HG02588 (cell line): ENCODE measurements at regions not wholly inside any gene's neighbourhood (a gene's known extent, or its start where the extent isn't known, plus 50 kb on each side); places are given as distances from the start of the nearest gene placed in this dataset.

Experiments
- ATAC-seq: cut with Tn5 transposase; IDR thresholded peaks from one replicate; pipeline ENCODE4 v1.9.1; 2021; ENCODE audit warnings: mild to moderate bottlenecking, moderate library complexity; ENCODE audit not compliant: unreplicated experiment

DNA sequence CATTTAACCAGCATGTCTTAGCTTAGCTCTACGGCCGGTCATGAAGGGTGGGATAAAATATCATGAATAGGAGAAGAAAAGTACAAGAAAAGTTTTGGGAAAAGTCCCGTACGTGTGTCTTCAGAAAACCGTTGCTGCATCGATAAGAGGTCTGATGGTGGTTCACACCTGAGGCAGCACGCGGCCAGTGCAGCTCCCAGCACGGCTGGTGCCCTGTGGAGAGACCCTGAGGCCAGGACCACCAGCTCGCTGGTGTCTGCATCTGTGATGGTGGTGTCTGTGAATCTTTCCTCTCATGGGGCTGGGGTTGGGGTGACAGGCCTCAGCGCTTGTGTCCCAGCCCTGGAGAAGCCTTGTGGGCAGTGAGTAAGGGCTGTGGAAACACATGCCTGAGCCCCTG lies 148.9 kb upstream of the IRX4 start:
- no peak for ATAC-seq

DNA sequence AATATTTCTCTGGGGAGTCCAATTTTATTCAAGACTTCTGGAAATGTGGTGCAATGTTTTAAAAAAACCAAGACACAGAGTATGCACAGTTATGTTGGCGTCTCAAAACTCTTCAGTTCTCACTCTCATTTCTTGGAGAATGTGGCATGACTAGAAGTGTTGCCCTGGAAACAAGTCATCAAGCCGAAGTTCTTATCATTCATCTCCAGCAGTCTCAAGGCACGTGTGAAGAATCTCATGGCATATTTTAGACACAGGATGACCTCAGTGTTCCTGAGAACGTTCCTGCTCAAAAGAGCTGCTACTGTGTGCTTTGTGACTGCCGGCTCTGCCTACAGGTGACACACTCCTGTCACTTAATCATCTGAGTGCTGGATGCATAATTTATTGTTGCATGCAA lies 147.4 kb upstream of the IRX4 start:
- ATAC-seq: no peak

- ATAC-seq: no peak
Observed at GRCh38 chr5:2029206-2029605, 146.5 kb upstream of the IRX4 start.

DNA sequence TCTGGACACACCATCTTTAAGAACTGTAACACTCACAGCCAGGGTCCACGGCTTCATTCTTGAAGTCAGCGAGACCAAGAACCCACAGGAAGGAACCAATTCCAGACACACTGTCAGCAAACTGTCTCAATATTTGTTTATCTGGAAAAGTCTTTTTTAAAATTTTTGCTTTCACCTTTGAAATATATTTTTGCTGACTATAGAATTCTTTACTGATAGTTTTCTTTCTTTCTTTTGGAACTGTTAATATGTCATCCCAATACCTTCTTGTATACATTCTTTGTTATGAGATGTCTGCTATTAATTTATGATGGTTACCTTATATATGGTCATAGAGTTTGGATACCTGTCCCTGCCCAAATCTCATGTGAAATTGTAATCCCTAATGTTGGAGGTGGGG lies 145.1 kb upstream of the IRX4 start:
- no peak for ATAC-seq

DNA sequence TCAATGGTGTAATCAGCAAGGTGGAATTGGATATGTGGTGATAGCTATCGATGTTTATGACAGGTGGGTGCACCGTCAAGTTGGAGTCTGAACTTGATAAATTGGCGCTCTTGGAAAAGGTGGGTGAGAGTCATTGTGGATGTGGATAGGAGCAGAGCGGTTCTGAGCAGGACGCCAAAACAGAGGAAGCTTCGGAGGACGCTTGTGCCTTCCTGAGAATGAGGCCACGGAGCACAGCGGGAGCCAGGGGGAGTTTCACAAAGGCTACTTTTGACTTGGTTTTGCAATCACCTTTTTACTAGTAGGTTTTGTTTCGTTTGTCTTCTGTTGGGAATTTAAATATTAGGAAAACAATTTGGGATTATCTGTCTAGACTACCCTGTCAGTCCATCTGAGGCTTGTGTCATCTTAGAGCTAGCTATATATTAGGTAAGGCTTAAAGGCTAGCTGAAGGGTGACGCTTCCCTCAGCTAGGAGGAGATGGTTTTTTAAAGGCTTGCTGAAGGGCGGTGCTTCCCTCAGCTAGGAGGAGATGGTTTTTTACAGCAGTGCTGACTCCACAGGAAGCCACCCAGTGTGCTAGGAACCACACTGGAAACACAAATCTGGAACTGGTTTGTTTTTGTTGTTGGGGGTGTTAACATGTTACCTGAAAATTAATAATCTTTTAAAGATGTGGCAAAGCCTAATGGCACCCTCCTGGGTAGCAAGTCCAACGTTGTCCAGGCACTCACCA lies 142.4 kb upstream of the IRX4 start:
- ATAC-seq: no peak

- ATAC-seq: no peak
Observed at GRCh38 chr5:2023196-2023595, 140.5 kb upstream of the IRX4 start.

- ATAC-seq: no peak
Observed at GRCh38 chr5:2022436-2022835, 139.7 kb upstream of the IRX4 start.

DNA sequence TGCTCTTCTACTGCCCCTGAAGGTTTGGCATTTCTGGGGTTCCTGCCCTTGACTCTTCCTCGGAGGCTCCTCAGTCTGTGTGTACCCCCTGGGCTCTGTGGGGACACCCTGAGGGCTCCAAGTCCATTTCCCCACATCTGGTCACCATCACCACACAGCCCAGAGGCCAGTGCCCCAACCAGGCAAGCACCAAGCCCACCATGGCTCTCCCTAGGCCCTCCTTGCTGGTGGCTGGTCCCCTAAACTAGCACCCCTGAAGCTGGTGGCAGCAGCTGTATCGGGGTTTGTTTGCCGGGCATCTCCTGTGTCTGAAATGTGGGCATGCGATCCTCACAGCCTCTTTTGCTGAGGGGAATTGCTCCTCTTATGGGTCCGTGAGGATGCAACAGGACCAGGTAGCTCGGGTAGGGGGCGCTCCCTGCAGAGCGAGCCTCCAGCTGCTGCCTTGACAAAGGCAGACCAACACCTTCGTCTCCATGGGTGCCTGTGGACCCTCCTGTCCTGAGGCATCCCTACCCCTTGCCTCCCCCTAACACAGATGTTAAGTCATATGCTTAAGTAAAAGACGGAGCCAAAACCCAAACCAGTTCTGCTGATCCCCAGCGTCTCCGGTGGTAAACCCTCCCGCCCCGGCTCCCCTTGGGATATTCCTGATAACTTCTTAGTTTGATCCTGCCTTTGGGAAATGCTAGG lies 138.9 kb upstream of the IRX4 start:
- no peak for ATAC-seq

- no peak for ATAC-seq
Observed at GRCh38 chr5:2020730-2021129, 138.0 kb upstream of the IRX4 start.

DNA sequence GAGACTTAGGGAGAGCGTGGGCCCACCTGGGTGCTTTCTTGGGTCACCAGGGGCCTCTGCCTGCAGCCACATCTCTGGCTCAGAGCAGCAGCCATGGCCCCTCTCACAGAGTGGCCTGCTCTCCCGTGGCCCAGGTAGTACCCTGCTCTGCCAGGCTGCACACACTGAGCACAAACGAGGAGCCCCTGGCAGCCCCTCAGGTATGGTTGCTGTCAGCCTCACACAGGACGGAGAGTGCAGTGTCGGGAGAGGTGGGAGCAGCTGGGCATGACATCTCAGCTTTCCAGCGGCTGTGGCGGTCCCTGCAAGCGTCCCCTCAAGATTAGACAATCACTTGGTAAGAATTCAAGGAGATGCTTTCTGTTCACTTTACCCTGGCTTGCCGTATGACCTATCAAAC lies 137.0 kb upstream of the IRX4 start:
- no peak for ATAC-seq

DNA sequence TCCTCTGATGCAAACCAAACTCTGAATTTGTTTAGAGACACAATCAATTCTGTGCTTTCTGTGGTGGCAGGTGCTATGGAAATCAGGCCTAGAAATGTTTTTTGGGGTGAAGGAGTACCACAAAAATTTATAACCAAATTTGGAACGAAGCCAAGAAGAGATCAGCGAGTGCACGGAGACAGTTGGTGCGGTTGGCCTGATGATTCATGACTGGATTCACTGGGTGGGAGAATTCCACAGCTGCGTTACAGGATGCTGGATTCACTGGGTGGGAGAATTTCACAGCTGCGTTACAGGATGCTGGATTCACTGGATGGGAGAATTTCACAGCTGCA lies 135.6 kb upstream of the IRX4 start:
- no peak for ATAC-seq

DNA sequence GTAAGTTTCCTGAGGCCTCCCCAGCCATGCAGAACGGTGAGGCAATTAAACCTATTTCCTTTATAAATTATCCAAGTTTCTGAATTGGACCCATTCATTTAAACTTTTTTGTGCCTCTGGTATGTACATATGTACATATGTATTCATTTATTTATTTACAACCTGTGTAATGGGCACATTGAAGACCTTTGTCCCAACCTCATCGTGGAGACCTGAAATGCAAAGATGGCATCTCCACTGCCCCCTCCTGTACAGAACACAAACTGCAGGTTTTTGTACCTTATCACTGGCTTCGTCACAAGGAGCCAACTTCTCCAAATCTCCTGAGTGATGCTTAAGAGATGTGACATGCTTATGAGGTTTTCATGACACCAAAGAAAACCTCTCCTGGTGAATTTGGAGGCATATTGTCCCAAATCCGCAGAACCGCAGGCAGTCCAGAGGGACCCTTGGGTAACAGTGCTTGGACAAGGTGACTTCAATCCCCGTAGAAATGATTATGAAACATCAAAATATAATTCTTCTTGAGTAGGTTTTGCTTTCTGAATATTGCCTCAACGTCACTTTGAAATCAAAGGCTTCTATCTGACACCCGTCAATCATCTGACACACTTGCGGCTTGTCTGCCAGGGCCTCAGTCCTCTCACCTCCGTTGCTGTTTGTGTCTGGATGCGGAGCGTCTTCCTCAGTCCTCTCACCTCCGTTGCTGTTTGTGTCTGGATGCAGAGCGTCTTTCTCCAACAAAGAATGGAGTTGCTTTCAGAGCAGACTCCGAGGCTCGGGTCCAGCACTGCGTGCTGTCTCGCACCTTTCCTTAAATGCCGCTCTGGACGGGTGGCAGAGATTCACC lies 135.0 kb upstream of the IRX4 start:
- ATAC-seq: no peak

DNA sequence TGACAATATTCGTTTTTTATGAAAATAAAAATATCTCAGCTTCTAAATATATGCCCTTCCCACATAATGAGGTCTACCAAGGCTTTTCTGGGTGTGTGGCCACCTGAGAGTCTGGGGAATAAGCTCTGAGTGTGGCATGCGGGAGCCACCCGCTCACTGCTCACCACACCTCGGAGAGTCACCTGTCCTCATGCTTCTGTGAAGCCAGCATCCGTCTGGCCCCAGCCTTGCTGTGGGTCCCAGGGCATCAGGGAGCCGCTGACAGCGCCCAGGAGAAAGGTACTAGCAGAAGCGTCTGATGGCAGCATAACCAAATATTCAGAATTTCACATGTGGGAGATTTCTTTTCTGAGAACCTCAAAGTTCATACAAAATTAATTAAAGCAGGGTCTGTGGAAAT lies 133.2 kb upstream of the IRX4 start:
- no peak for ATAC-seq

DNA sequence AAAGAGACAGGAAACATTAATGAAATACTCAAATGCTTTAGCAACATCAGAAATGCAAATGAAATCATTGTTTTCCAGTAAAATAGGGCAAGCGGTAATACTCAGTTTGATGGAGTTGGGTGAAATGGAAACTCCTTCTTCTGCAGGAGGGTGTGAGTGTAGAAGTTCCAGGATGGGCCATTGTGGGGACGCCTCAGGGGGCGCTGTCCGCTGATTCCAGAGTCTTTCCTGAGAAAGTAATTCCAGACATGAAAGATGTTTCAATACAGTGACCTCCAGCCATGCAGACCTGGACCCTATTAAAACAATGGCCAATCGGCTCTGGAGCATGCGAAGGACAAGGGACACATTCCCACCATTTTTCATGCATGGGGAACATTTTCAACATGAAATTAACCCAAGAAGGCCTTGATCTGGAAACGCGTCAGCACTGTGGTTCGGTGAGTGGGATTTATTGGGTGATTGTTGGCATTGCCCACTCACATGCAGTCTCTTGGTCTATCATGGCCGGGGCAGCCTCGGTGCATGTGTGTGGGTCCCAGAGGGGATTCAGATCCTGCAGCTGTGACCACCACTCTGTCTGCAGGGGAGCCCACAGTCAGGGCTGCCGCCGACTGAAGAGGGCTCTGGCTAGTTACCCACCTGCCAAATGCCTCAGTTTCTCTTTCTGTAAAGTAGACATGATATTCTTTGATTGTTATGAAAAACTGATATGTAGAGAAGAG lies 132.6 kb upstream of the IRX4 start:
- no peak for ATAC-seq

DNA sequence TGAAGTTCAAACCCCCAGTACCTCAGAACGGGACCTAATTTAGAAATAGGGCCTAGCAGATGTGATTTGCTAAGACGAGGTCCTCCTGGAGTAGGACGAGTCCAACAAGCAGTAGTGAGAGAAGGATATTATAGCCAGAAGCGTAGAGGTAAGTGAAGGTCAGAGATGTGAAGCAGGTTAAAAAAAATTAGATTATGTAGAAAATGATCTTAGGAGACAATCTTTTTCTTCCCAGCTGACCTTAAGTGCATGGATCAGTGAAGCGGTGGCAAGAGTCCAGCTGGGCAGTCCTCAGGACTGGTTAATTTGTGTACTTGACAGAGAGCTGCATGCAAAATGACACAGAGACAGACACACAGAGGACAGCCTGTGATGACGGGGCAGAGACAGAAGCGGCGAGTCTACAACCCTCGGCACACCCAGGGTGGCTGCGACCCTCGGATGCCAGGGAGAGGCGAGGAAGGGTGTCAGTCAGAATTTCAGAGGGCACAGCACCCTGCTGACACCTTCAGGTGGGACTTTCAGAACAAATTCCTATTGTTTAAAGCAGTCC lies 131.4 kb upstream of the IRX4 start:
- no peak for ATAC-seq

DNA sequence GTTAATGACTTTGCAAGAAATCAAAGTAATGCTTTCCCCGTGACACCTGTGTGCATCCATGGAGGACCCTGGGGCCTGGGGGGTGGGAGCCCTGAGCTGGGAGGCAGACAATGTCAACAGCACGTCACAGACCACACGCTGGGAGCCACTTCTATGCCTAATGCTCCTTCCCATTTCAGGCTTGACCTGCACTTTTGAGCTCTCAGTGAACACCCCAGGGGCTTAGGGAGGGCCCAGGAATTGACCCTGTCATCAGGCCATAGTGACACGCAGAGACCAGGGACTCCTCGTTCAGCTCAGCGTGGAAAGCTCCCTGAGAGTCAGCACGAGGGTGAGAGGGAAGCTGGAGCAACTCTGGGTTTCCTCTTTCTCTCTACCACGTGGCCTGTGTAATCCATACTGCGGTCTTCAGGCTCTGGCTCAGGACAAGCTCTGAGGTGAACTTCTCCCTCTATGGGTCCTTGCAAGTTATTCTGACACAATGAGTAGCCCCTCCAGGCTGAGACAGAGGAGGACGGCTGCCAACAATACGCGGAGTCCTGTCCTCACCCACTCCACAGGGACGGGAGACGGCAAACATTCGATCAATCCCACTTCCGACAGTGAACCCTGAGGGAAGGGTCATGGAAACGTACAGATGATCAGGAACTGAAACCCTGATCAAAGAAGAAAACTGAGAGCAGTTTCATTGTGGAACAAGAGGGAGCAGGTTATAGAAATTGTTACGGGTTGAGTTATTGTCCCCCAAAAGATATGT lies 130.8 kb upstream of the IRX4 start:
- ATAC-seq: no peak

GRCh38 chr5:2012885-2013284 lies 130.2 kb upstream of the IRX4 start:
- ATAC-seq: no peak

GRCh38 chr5:2011481-2012411 lies 129.0 kb upstream of the IRX4 start:
- no peak for ATAC-seq

GRCh38 chr5:2010940-2011339 lies 128.2 kb upstream of the IRX4 start:
- no peak for ATAC-seq
